Keratinocyte (primary cell): ENCODE measurements at regions not wholly inside any gene's neighbourhood (a gene's known extent, or its start where the extent isn't known, plus 50 kb on each side); places are given as distances from the start of the nearest gene placed in this dataset.

Experiments used
- DNase-seq: peaks from one replicate; pipeline ENCODE4 v3.0.0-alpha.2; 2011; ENCODE audit warnings: low read depth, missing footprints, low spot score
- FAIRE-seq: peaks from 2 replicates; lab custom pipeline; 2011; peaks lifted over from hg19 to GRCh38; lab: Jason Lieb, UNC
- H2AFZ ChIP-seq: 2 replicates; pipeline ENCODE4 v1.6.0; 2012; ENCODE audit warnings: low read length, control low read depth, inconsistent platforms; ENCODE audit not compliant: control insufficient read depth
- H3K27ac ChIP-seq: 2 replicates; pipeline ENCODE4 v1.5.1; 2011; ENCODE audit warnings: low read length; ENCODE audit not compliant: control insufficient read depth, insufficient read depth
- H3K27me3 ChIP-seq: 3 replicates; pipeline ENCODE4 v1.6.0; 2011; ENCODE audit warnings: low read length; ENCODE audit not compliant: control insufficient read depth, insufficient read depth; ENCODE audit errors: extremely low read depth
- H3K36me3 ChIP-seq, 2 experiments: 2 replicates in 1 of 2; 3 replicates in 1 of 2; pipeline ENCODE4 v1.5.1; 2011; ENCODE audit warnings: low read length in 2 of 2, mild to moderate bottlenecking in 1 of 2; ENCODE audit not compliant: control insufficient read depth in 2 of 2, insufficient read depth in 2 of 2; ENCODE audit errors: extremely low read depth in 1 of 2
- H3K4me1 ChIP-seq: 3 replicates; pipeline ENCODE4 v1.5.1; 2011; ENCODE audit warnings: low read length; ENCODE audit not compliant: control insufficient read depth, insufficient read depth; ENCODE audit errors: extremely low read depth
- H3K4me2 ChIP-seq: 3 replicates; pipeline ENCODE4 v1.6.0; 2011; ENCODE audit warnings: low read depth, low read length; ENCODE audit not compliant: control insufficient read depth, insufficient read depth; ENCODE audit errors: extremely low read depth
- H3K4me3 ChIP-seq, 3 experiments: fragments of 200-600 bp in 1 of 3; sonication (generic) in 1 of 3; 2 replicates in 2 of 3; 3 replicates in 1 of 3; pipeline ENCODE4 v1.5.1; 2011 to 2016; ENCODE audit warnings: low read length in 3 of 3, mild to moderate bottlenecking in 3 of 3, control low read depth in 2 of 3, inconsistent platforms in 1 of 3, low read depth in 1 of 3, mixed read lengths in 1 of 3, mixed run types in 1 of 3, moderate library complexity in 1 of 3; ENCODE audit not compliant: control insufficient read depth in 2 of 3, insufficient read depth in 2 of 3; ENCODE audit errors: extremely low read depth in 1 of 3
- H3K79me2 ChIP-seq: 2 replicates; pipeline ENCODE4 v1.6.0; 2012; ENCODE audit warnings: low read length; ENCODE audit not compliant: control insufficient read depth, insufficient read depth
- H3K9ac ChIP-seq: 3 replicates; pipeline ENCODE4 v1.6.0; 2011; ENCODE audit warnings: low read length; ENCODE audit not compliant: control insufficient read depth, insufficient read depth; ENCODE audit errors: extremely low read depth
- H3K9me1 ChIP-seq: 3 replicates; pipeline ENCODE4 v1.6.0; 2011; ENCODE audit warnings: low read length; ENCODE audit not compliant: control insufficient read depth, insufficient read depth; ENCODE audit errors: extremely low read depth
- H3K9me3 ChIP-seq: 2 replicates; pipeline ENCODE4 v1.5.1; 2012; ENCODE audit warnings: low read depth, low read length; ENCODE audit not compliant: control insufficient read depth
- H4K20me1 ChIP-seq: 3 replicates; pipeline ENCODE4 v1.6.0; 2011; ENCODE audit warnings: low read length; ENCODE audit not compliant: control insufficient read depth, insufficient read depth; ENCODE audit errors: extremely low read depth
- EZH2 ChIP-seq: IDR thresholded peaks from one replicate; pipeline ENCODE4 v1.6.1; 2012; ENCODE audit warnings: inconsistent platforms, mild to moderate bottlenecking, low read length, moderate library complexity
- dilution Hi-C: fragments of 300-500 bp; cut with MboI; formaldehyde crosslinking; loops from one replicate; pipeline ENCODE4 v1.7.0; 2020; ENCODE audit warnings: low sequenced_read_pairs; ENCODE audit not compliant: extremely low pct_ligation_motif_present
- TF ChIP-seq, protein P1 (sequence below), 3 experiments: IDR thresholded peaks in 1 of 3; conservative IDR thresholded peaks in 1 of 3; optimal IDR thresholded peaks in 1 of 3; 2 replicates in 2 of 3; 3 replicates in 1 of 3; pipeline versions ENCODE3 to v1.5.1; 2011; ENCODE audit warnings: low read length in 3 of 3, mild to moderate bottlenecking in 3 of 3, moderate library complexity in 2 of 3, control low read depth in 1 of 3, inconsistent platforms in 1 of 3; ENCODE audit not compliant: insufficient read depth in 2 of 3; ENCODE audit errors: extremely low read depth in 1 of 3

DNA sequence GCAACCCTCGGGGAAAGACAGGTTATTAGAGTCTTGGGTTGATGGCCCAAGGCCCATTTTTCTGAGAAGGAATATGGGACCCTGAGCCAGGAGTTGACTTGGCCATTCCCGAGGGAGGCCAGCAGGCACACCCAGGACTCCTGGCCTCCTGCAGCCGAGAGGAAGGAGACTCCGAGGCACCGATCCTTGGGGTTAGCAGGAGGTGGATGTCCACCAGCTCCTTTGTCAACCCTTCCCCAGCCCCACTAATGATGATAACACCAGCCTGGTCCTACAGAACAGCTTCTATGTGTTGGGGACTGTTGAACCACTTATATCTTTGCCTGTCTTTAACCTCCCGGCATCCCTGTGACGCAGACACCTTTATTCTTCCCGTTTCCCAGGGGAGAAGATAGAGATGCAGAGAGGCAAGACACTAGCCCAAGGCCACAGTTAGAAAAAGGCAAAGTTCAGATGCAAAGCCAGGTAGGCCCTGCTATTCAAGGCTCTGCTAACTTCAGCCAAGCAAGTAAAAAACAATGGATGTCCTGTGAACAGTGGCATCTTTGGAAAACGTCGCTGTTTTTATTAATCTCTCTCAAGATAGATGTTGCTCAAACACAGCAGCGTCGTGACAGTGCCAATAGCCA lies 767.3 kb upstream of the TBX3 start:
- dilution Hi-C loops = no loop called here
- H3K27me3 ChIP-seq = peaks cover 15% of the 10 kb centered on the region
- DNase-seq (no peak), FAIRE-seq (no peak)
- H3K36me3 ChIP-seq = no peaks in the 10 kb centered on the region
- H3K9me3 ChIP-seq = no peaks in the 10 kb centered on the region
- no peak overlapping the region for H3K27ac ChIP-seq
- no peak overlapping the region for H3K9ac ChIP-seq
- H3K4me1 ChIP-seq = no peaks in the 10 kb centered on the region
- no peak for TF ChIP-seq EZH2
- TF ChIP-seq, protein P1, sequence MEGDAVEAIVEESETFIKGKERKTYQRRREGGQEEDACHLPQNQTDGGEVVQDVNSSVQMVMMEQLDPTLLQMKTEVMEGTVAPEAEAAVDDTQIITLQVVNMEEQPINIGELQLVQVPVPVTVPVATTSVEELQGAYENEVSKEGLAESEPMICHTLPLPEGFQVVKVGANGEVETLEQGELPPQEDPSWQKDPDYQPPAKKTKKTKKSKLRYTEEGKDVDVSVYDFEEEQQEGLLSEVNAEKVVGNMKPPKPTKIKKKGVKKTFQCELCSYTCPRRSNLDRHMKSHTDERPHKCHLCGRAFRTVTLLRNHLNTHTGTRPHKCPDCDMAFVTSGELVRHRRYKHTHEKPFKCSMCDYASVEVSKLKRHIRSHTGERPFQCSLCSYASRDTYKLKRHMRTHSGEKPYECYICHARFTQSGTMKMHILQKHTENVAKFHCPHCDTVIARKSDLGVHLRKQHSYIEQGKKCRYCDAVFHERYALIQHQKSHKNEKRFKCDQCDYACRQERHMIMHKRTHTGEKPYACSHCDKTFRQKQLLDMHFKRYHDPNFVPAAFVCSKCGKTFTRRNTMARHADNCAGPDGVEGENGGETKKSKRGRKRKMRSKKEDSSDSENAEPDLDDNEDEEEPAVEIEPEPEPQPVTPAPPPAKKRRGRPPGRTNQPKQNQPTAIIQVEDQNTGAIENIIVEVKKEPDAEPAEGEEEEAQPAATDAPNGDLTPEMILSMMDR (optimal IDR thresholded peaks at IDR 0.05 in 1 of 3, IDR thresholded peaks at IDR 0.05 in 1 of 3, conservative IDR thresholded peaks at IDR 0.05 in 1 of 3; ENCODE audit: extremely low read depth in 1 of 3, insufficient read depth in 2 of 3, low read length in 3 of 3) = no peak
- no peaks in the 10 kb centered on the region for H4K20me1 ChIP-seq
- peak overlapping the region; percentile 26 for H3K4me2 ChIP-seq
- H2AFZ ChIP-seq = no peak overlapping the region
- no peaks in the 10 kb centered on the region for H3K9me1 ChIP-seq
- H3K79me2 ChIP-seq = no peaks in the 10 kb centered on the region
- H3K4me3 ChIP-seq = peak overlapping the region in 1 of 3 experiments; percentile 3

DNA sequence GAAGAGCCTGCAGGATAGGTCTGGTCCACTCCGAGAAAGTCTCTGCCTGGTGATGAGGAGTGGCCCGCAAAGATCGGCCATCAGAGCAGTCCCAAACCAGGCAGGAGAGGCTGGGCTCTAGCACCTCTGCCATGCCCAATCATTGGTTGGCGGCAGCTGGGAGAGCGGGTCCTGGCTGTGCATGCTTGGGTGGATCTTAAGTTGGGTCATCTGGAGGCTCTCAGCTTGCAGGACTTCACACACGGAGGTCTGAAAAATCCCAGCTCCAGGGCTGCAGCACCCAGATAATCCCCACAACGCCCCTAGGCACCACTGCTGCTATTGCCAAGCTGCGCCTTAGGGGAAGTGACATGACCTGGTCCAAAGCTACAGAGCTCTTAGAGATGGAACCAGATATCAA lies 766.7 kb upstream of the TBX3 start:
- no peak overlapping the region for H3K27ac ChIP-seq
- FAIRE-seq (no peak), DNase-seq (no peak)
- dilution Hi-C loops = no loop called here
- peaks cover 15% of the 10 kb centered on the region for H3K27me3 ChIP-seq
- TF ChIP-seq EZH2 = no peak
- TF ChIP-seq, protein P1 (optimal IDR thresholded peaks at IDR 0.05 in 1 of 3, IDR thresholded peaks at IDR 0.05 in 1 of 3, conservative IDR thresholded peaks at IDR 0.05 in 1 of 3; ENCODE audit: extremely low read depth in 1 of 3, insufficient read depth in 2 of 3, low read length in 3 of 3) = no peak
- H3K9me1 ChIP-seq = no peaks in the 10 kb centered on the region
- no peaks in the 10 kb centered on the region for H3K79me2 ChIP-seq
- no peak overlapping the region for H3K4me3 ChIP-seq
- H3K36me3 ChIP-seq = no peaks in the 10 kb centered on the region
- H3K9ac ChIP-seq = no peak overlapping the region
- H3K4me1 ChIP-seq = no peaks in the 10 kb centered on the region
- H2AFZ ChIP-seq = no peak overlapping the region
- H3K9me3 ChIP-seq = no peaks in the 10 kb centered on the region
- no peak overlapping the region for H3K4me2 ChIP-seq
- no peaks in the 10 kb centered on the region for H4K20me1 ChIP-seq
